Stimulated activated CD8-positive, alpha-beta memory T cell treated with anti-CD3 and anti-CD28 coated beads, Interleukin-7, amount 100 ng/mL, for 48 hours (primary cell): ENCODE measurements at regions not wholly inside any gene's neighbourhood (a gene's known extent, or its start where the extent isn't known, plus 50 kb on each side); places are given as distances from the start of the nearest gene placed in this dataset.

ENCODE experiments used
- DNase-seq, 2 donors: peaks; one replicate each; pipeline ENCODE4 v3.0.0-alpha.2; 2020; ENCODE audit warnings: low read depth in 1 of 2; ENCODE audit errors: extremely low read depth in 1 of 2

- no peak for DNase-seq
Measured at GRCh38 chr5:36355516-36355915, 53.8 kb upstream of the RANBP3L start.

GRCh38 chr5:36356915-36357314, 55.2 kb upstream of the RANBP3L start:
- DNase-seq = no peak

GRCh38 chr5:36357391-36357975, 55.8 kb upstream of the RANBP3L start:
- DNase-seq = no peak

- no peak for DNase-seq
Measured at GRCh38 chr5:36359267-36359666, 57.6 kb upstream of the RANBP3L start.

GRCh38 chr5:36360307-36360706, 58.6 kb upstream of the RANBP3L start:
- DNase-seq = no peak

- no peak for DNase-seq
Measured at GRCh38 chr5:36363101-36363500, 61.4 kb upstream of the RANBP3L start.

GRCh38 chr5:36363744-36364143, 62.0 kb upstream of the RANBP3L start:
- no peak for DNase-seq

GRCh38 chr5:36364473-36364872, 62.8 kb upstream of the RANBP3L start:
- DNase-seq = no peak

GRCh38 chr5:36365896-36366295, 64.2 kb upstream of the RANBP3L start:
- DNase-seq = no peak

- no peak for DNase-seq
Measured at GRCh38 chr5:36366883-36367282, 65.2 kb upstream of the RANBP3L start.

- DNase-seq = no peak
Measured at GRCh38 chr5:36367524-36367923, 65.8 kb upstream of the RANBP3L start.

- DNase-seq = no peak
Measured at GRCh38 chr5:36369219-36369690, 67.6 kb upstream of the RANBP3L start.

GRCh38 chr5:36370073-36370472, 68.4 kb upstream of the RANBP3L start:
- no peak for DNase-seq

GRCh38 chr5:36371366-36371765, 69.7 kb upstream of the RANBP3L start:
- DNase-seq = no peak

GRCh38 chr5:36373527-36374086, 71.9 kb upstream of the RANBP3L start:
- no peak for DNase-seq

- DNase-seq = no peak
Measured at GRCh38 chr5:36374266-36374862, 72.7 kb upstream of the RANBP3L start.

GRCh38 chr5:36377192-36377591, 75.5 kb upstream of the RANBP3L start:
- DNase-seq = no peak

- DNase-seq = no peak
Measured at GRCh38 chr5:36378551-36378950, 76.8 kb upstream of the RANBP3L start.

- DNase-seq = no peak
Measured at GRCh38 chr5:36382890-36383289, 81.2 kb upstream of the RANBP3L start.

GRCh38 chr5:36383942-36384341, 82.2 kb upstream of the RANBP3L start:
- DNase-seq = no peak

- no peak for DNase-seq
Measured at GRCh38 chr5:36384845-36385244, 83.1 kb upstream of the RANBP3L start.

- no peak for DNase-seq
Measured at GRCh38 chr5:36385495-36385894, 83.8 kb upstream of the RANBP3L start.

- DNase-seq = no peak
Measured at GRCh38 chr5:36388288-36388687, 86.6 kb upstream of the RANBP3L start.
